GM19397 (cell line): ENCODE measurements at regions not wholly inside any gene's neighbourhood (a gene's known extent, or its start where the extent isn't known, plus 50 kb on each side); places are given as distances from the start of the nearest gene placed in this dataset.

Source experiments
- ATAC-seq: cut with Tn5 transposase; IDR thresholded peaks from one replicate; pipeline ENCODE4 v1.9.1; 2021; ENCODE audit warnings: mild to moderate bottlenecking, moderate library complexity; ENCODE audit not compliant: unreplicated experiment

GRCh38 chr5:67263656-67264408, 67.2 kb upstream of the CD180 start:
- ATAC-seq = no peak

DNA sequence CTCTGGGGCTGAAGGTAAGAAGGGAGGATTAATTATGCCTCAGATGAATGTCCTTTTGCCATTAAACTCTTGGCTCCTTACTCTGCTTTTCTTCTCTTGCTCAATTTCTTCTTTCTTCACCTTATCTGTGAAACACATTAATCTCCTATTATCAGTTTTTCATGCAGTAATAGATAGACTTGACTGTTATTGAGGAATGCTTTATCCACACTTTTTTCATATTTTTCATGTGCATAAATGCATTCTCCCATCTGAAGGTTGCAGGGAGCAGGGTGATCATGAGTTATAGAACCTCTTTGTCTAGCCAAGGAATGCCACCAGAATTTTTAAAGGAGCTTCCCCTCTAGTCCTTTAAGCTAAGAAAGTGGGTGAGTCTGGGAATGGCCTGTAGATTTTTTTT, 66.4 kb upstream of the CD180 start:
- ATAC-seq = no peak

- no peak for ATAC-seq
Observed at GRCh38 chr5:67262206-67262605, 65.6 kb upstream of the CD180 start.

GRCh38 chr5:67259548-67260215, 63.1 kb upstream of the CD180 start:
- no peak for ATAC-seq

DNA sequence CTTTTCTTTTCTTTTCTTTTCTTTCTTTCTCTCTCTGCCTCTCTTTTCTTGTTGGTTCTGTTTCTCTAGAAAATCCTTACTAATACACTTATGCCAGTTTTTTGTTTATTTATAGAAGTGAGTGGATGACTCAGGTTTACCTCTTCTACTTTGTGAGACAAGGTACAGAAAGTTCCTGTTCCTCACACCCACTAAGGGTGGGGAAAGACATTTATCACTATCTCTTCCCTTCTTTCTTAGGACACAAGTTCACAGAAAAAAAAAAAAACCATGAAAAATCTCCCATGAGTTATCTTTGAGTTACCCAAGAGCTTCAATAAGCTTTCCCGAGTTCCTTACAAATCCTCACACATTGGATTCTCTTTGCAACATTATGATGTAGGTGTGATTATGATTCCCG, 60.9 kb upstream of the CD180 start:
- no peak for ATAC-seq

- no peak for ATAC-seq
Observed at GRCh38 chr5:67257077-67257476, 60.5 kb upstream of the CD180 start.

- no peak for ATAC-seq
Observed at GRCh38 chr5:67255881-67256280, 59.3 kb upstream of the CD180 start.

DNA sequence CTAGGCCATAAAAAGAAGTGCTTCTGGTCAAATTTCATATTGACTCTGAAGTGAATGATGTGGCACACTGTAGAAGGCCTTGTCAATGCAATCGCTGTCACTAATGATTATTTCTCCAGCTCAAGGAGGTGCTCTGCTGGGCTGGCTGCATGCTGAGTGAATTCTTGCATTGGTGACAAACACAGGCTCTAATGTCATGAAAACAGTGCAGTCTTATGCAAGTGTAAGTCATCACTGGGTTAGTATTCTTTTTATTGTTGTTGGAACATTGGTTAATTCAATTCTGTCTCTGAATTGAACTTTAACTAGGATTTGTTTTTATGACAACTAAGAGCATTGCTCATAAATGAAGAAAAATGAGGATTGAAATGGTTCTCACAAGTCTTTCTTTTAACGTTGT, 57.3 kb upstream of the CD180 start:
- no peak for ATAC-seq

- no peak for ATAC-seq
Observed at GRCh38 chr5:67249590-67249895, 52.9 kb upstream of the CD180 start.

DNA sequence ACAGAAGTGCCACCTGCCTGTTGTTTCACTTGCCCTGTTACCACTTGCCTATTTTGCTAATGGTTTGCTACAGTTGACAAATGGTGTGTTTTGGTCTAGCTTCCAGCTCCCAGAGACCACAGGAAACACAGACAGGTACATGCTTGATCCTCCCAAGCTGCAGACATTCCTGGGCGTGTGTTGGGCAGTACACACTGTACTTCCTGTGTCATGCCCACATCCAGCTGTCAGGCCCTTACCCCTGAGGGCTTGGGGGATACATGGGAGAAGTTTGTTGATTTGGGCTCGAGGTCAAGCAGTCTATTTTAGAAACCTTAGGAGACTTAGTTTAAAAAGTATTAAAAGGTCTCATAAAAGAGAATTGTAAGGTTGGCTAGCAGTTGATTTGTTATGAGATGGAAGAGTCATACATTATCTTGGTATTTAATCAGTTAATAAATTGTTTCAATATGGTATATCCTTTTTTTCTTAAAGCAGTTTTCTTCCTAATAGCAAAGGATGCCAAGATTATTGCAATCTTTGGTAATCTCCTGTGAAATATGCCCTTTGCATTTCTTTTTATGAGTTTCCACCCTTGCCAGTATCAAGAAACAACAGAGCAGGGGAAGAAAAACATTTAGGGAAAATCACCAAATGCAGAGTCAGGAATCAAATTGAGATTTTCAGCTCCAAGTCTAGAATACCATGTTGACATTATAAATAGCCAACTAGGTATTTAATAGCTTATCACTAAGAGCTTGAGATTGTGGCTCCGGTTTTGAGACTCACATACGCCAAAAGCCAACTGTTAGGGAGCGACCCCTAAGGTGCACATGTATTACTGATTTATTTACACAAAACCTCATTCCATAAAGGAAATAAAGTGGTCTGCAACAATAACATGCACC, 52.3 kb upstream of the CD180 start:
- ATAC-seq = no peak

GRCh38 chr5:67246546-67247268, 50.1 kb upstream of the CD180 start:
- ATAC-seq = no peak
